GM23338 (cell line): ENCODE measurements at regions not wholly inside any gene's neighbourhood (a gene's known extent, or its start where the extent isn't known, plus 50 kb on each side); places are given as distances from the start of the nearest gene placed in this dataset.

Experiments used
- ATAC-seq: fragments of 200-7000 bp; cut with Tn5 transposase; 3 replicates; pipeline ENCODE4 v1.9.1; 2020
- DNase-seq: peaks from one replicate; pipeline ENCODE4 v3.0.0-alpha.2; 2015; ENCODE audit warnings: low spot score
- H2AFZ ChIP-seq: fragments of 200-600 bp; sonication (generic); 2 replicates; pipeline ENCODE4 v1.8.0; 2016; ENCODE audit warnings: antibody characterized with exemption, mild to moderate bottlenecking, moderate library complexity
- H3F3A ChIP-seq: fragments of 200-600 bp; sonication (generic); replicated peaks from 2 replicates; pipeline ENCODE4 v1.8.0; 2017; ENCODE audit warnings: antibody characterized with exemption, mixed run types, low read depth
- H3K27ac ChIP-seq: fragments of 200-600 bp; sonication (generic); 2 replicates; pipeline ENCODE4 v1.6.1; 2016; ENCODE audit warnings: low read depth
- H3K27me3 ChIP-seq: fragments of 200-600 bp; sonication (generic); 2 replicates; pipeline ENCODE4 v1.8.0; 2016; ENCODE audit warnings: mild to moderate bottlenecking, mixed run types, moderate library complexity; ENCODE audit not compliant: insufficient read depth
- H3K36me3 ChIP-seq: fragments of 200-600 bp; sonication (generic); 2 replicates; pipeline ENCODE4 v1.8.0; 2016; ENCODE audit warnings: mild to moderate bottlenecking; ENCODE audit not compliant: insufficient read depth
- H3K4me1 ChIP-seq: fragments of 200-600 bp; sonication (generic); 2 replicates; pipeline ENCODE4 v1.8.0; 2016; ENCODE audit warnings: mild to moderate bottlenecking, moderate library complexity; ENCODE audit not compliant: insufficient read depth
- H3K4me2 ChIP-seq: fragments of 200-600 bp; sonication (generic); 2 replicates; pipeline ENCODE4 v1.7.1; 2017; ENCODE audit warnings: mixed run types
- H3K4me3 ChIP-seq: fragments of 200-600 bp; sonication (generic); 2 replicates; pipeline ENCODE4 v1.6.1; 2016; ENCODE audit warnings: mixed run types
- H3K79me2 ChIP-seq: fragments of 200-600 bp; sonication (generic); replicated peaks from 2 replicates; pipeline ENCODE4 v1.8.0; 2017; ENCODE audit warnings: mild to moderate bottlenecking; ENCODE audit not compliant: insufficient read depth
- H3K9me2 ChIP-seq: fragments of 200-600 bp; sonication (generic); 2 replicates; pipeline ENCODE4 v1.8.0; 2017; ENCODE audit not compliant: insufficient read depth
- H4K20me1 ChIP-seq: fragments of 200-600 bp; sonication (generic); replicated peaks from 2 replicates; pipeline ENCODE4 v1.8.0; 2017; ENCODE audit warnings: mild to moderate bottlenecking; ENCODE audit not compliant: insufficient read depth
- H3K27ac Mint-ChIP-seq: 2 replicates; pipeline ENCODE4 v1.8.0; 2020; ENCODE audit warnings: inconsistent platforms, mild to moderate bottlenecking, moderate library complexity, mixed read lengths
- H3K27me3 Mint-ChIP-seq: 3 replicates; pipeline ENCODE4 v1.8.0; 2022; ENCODE audit warnings: low read depth, mild to moderate bottlenecking, moderate library complexity, mixed read lengths, inconsistent platforms; ENCODE audit not compliant: insufficient read depth, poor library complexity
- H3K36me3 Mint-ChIP-seq: 3 replicates; pipeline ENCODE4 v1.8.0; 2021; ENCODE audit warnings: low read depth, mild to moderate bottlenecking, inconsistent platforms, moderate library complexity, mixed read lengths
- H3K4me1 Mint-ChIP-seq: 3 replicates; pipeline ENCODE4 v1.8.0; 2020; ENCODE audit warnings: mild to moderate bottlenecking, inconsistent platforms, mixed read lengths
- H3K4me3 Mint-ChIP-seq: 3 replicates; pipeline ENCODE4 v1.8.0; 2021; ENCODE audit warnings: moderate library complexity, mild to moderate bottlenecking, inconsistent platforms, mixed read lengths
- H3K9me3 Mint-ChIP-seq: 3 replicates; pipeline ENCODE4 v1.8.0; 2020; ENCODE audit warnings: moderate library complexity, mild to moderate bottlenecking, inconsistent platforms, mixed read lengths
- CREB1 ChIP-seq: fragments of 250-450 bp; sonication (Bioruptor Pico); IDR thresholded peaks from 2 replicates; pipeline ENCODE4 v1.5.0; 2020; ENCODE audit warnings: low read depth, mild to moderate bottlenecking, moderate library complexity
- ETS1 ChIP-seq: IDR thresholded peaks from 2 replicates; pipeline ENCODE4 v1.6.1; 2016; ENCODE audit warnings: antibody characterized with exemption
- EZH2 ChIP-seq: fragments of 200-600 bp; sonication (generic); IDR thresholded peaks from one replicate; pipeline ENCODE4 v1.8.0; 2017; ENCODE audit warnings: antibody characterized with exemption, mild to moderate bottlenecking, low read depth; ENCODE audit not compliant: unreplicated experiment
- NANOG ChIP-seq: IDR thresholded peaks from 2 replicates; pipeline ENCODE4 v1.6.1; 2016; ENCODE audit warnings: antibody characterized with exemption, borderline replicate concordance
- ZNF114 ChIP-seq: fragments of 250-450 bp; sonication (Bioruptor Pico); IDR thresholded peaks from 2 replicates; pipeline ENCODE4 v1.5.0; 2020; ENCODE audit warnings: mild to moderate bottlenecking, moderate library complexity
- ZNF462 ChIP-seq: fragments of 250-450 bp; sonication (Bioruptor Pico); IDR thresholded peaks from 2 replicates; pipeline ENCODE4 v1.5.0; 2020; ENCODE audit warnings: mild to moderate bottlenecking, moderate library complexity

- TF ChIP-seq ETS1: no peak
- TF ChIP-seq ZNF462 (CRISPR knock-in tag): no peak
- TF ChIP-seq ZNF114 (CRISPR knock-in tag): no peak
Measured at GRCh38 chr4:122293374-122294365, 85.1 kb upstream of the ADAD1 start (continued).

- peaks cover 20% of the 10 kb centered on the region for H3K36me3 Mint-ChIP-seq
- no peak overlapping the region for H3K4me3 ChIP-seq
- no peaks in the 10 kb centered on the region; the same call in 1 of the 2 replicates for H3K36me3 ChIP-seq
- H3K4me1 Mint-ChIP-seq: no peaks in the 10 kb centered on the region
- H3K27me3 ChIP-seq: no peaks in the 10 kb centered on the region
- no peak overlapping the region for H3K4me2 ChIP-seq
- H3K27ac Mint-ChIP-seq: no peak overlapping the region
- H2AFZ ChIP-seq: no peak overlapping the region
- H3K27me3 Mint-ChIP-seq: peaks cover 2% of the 10 kb centered on the region
- no peaks in the 10 kb centered on the region for H3K9me2 ChIP-seq
- ATAC-seq (no peak), DNase-seq (no peak)
- no peaks in the 10 kb centered on the region for H3F3A ChIP-seq
- H3K27ac ChIP-seq: no peak overlapping the region
- no peak overlapping the region for H3K4me3 Mint-ChIP-seq
- no peaks in the 10 kb centered on the region for H3K4me1 ChIP-seq
- H3K9me3 Mint-ChIP-seq: no peaks in the 10 kb centered on the region
- no peaks in the 10 kb centered on the region for H3K79me2 ChIP-seq
- H4K20me1 ChIP-seq: no peaks in the 10 kb centered on the region
- no peak for TF ChIP-seq CREB1 (CRISPR knock-in tag)
- no peak for TF ChIP-seq ZNF462 (CRISPR knock-in tag)
- TF ChIP-seq NANOG: no peak
- TF ChIP-seq ZNF114 (CRISPR knock-in tag): no peak
- TF ChIP-seq EZH2: no peak
Measured at GRCh38 chr4:122297694-122298093, 81.1 kb upstream of the ADAD1 start.
